ENCODE measurements at regions not wholly inside any gene's neighbourhood (a gene's known extent, or its start where the extent isn't known, plus 50 kb on each side); places are given as distances from the start of the nearest gene placed in this dataset.

GRCh38 chr21:15383588-15383987, 318.8 kb upstream of the NRIP1 start:
- no peaks in the 10 kb centered on the region for H3K27me3 ChIP-seq (replicated peaks in 2 of 5; ENCODE audit: control insufficient read depth in 4 of 5, insufficient read depth in 5 of 5, low read length in 4 of 5)
- no peak for DNase-seq
- peaks cover 0 to 17% (median 10%) of the 10 kb centered on the region in 5 experiments for H3K9me3 ChIP-seq (ENCODE audit: control extremely low read depth in 1 of 5, control insufficient read depth in 4 of 5, insufficient read depth in 2 of 5, low read depth in 1 of 5, low read length in 4 of 5)
- peaks cover 0 to 71% (median 15%) of the 10 kb centered on the region in 4 experiments for H3K36me3 ChIP-seq (ENCODE audit: control insufficient read depth in 4 of 4, insufficient read depth in 4 of 4, low read length in 3 of 4)
- POLR2A ChIA-PET: no interaction called here
- WGBS (ENCODE audit: insufficient coverage): 96% methylated on average over 4 of the region's 4 CpGs
- no peaks in the 10 kb centered on the region for H3K4me1 ChIP-seq (ENCODE audit: control extremely low read depth in 1 of 4, control insufficient read depth in 4 of 4, insufficient read depth in 4 of 4, low read length in 3 of 4)
- CTCF ChIA-PET: no interaction called here
- H3K27ac ChIP-seq (ENCODE audit: insufficient read depth in 1 of 2, low read depth in 1 of 2, low read length in 2 of 2, poor library complexity in 1 of 2, severe bottlenecking in 2 of 2): no peak overlapping the region
- H3K4me3 ChIP-seq (ENCODE audit: control insufficient read depth in 1 of 7, extremely low read depth in 1 of 7, insufficient read depth in 4 of 7, low read depth in 2 of 7, low read length in 6 of 7): no peak overlapping the region

GRCh38 chr21:15390049-15390448, 325.2 kb upstream of the NRIP1 start:
- WGBS (ENCODE audit: insufficient coverage): no CpG with 5 or more reads among the region's 2 CpGs
- Histone ChIP-seq H3K27ac (ENCODE audit: insufficient read depth in 1 of 2, low read depth in 1 of 2, low read length in 2 of 2, poor library complexity in 1 of 2, severe bottlenecking in 2 of 2) (no peak overlapping the region), H3K36me3 (ENCODE audit: control insufficient read depth in 4 of 4, insufficient read depth in 4 of 4, low read length in 3 of 4) (peaks cover 0 to 63% (median 15%) of the 10 kb centered on the region in 4 experiments), H3K9me3 (ENCODE audit: control extremely low read depth in 1 of 5, control insufficient read depth in 4 of 5, insufficient read depth in 2 of 5, low read depth in 1 of 5, low read length in 4 of 5) (peaks cover 0 to 14% (median 7%) of the 10 kb centered on the region in 5 experiments), H3K27me3 (replicated peaks in 2 of 5; ENCODE audit: control insufficient read depth in 4 of 5, insufficient read depth in 5 of 5, low read length in 4 of 5) (no peaks in the 10 kb centered on the region), H3K4me1 (ENCODE audit: control extremely low read depth in 1 of 4, control insufficient read depth in 4 of 4, insufficient read depth in 4 of 4, low read length in 3 of 4) (no peaks in the 10 kb centered on the region), H3K4me3 (ENCODE audit: control insufficient read depth in 1 of 7, extremely low read depth in 1 of 7, insufficient read depth in 4 of 7, low read depth in 2 of 7, low read length in 6 of 7) (no peak overlapping the region)
- CTCF ChIA-PET: interaction anchor here (1.2 kb wide), 1 partner anchor 93 kb away, joined by 3 read pairs; no protein-coding TSS in a partner anchor
- no peak for DNase-seq
- POLR2A ChIA-PET: no interaction called here

- ChIA-PET POLR2A (no interaction called here), CTCF (interaction anchor here (1.1 kb wide), 1 partner anchor 84 kb away, joined by 3 read pairs; no protein-coding TSS in a partner anchor)
- H3K4me3 ChIP-seq (ENCODE audit: control insufficient read depth in 1 of 7, extremely low read depth in 1 of 7, insufficient read depth in 4 of 7, low read depth in 2 of 7, low read length in 6 of 7): no peak overlapping the region
- H3K4me1 ChIP-seq (ENCODE audit: control extremely low read depth in 1 of 4, control insufficient read depth in 4 of 4, insufficient read depth in 4 of 4, low read length in 3 of 4): no peaks in the 10 kb centered on the region
- H3K36me3 ChIP-seq (ENCODE audit: control insufficient read depth in 4 of 4, insufficient read depth in 4 of 4, low read length in 3 of 4): peaks cover 0 to 80% (median 12%) of the 10 kb centered on the region in 4 experiments
- peaks cover 0 to 16% (median 0%) of the 10 kb centered on the region in 5 experiments for H3K9me3 ChIP-seq (ENCODE audit: control extremely low read depth in 1 of 5, control insufficient read depth in 4 of 5, insufficient read depth in 2 of 5, low read depth in 1 of 5, low read length in 4 of 5)
- H3K27ac ChIP-seq (ENCODE audit: insufficient read depth in 1 of 2, low read depth in 1 of 2, low read length in 2 of 2, poor library complexity in 1 of 2, severe bottlenecking in 2 of 2): no peak overlapping the region
- H3K27me3 ChIP-seq (replicated peaks in 2 of 5; ENCODE audit: control insufficient read depth in 4 of 5, insufficient read depth in 5 of 5, low read length in 4 of 5): no peaks in the 10 kb centered on the region
- WGBS (ENCODE audit: insufficient coverage): 100% methylated on average over 2 of the region's 2 CpGs
- DNase-seq: no peak
These were observed 332.5 kb upstream of the NRIP1 start for GRCh38 chr21:15397258-15397657.

GRCh38 chr21:15400905-15401304, 328.9 kb upstream of the USP25 start:
- Histone ChIP-seq H3K27ac (ENCODE audit: insufficient read depth in 1 of 2, low read depth in 1 of 2, low read length in 2 of 2, poor library complexity in 1 of 2, severe bottlenecking in 2 of 2) (no peak overlapping the region), H3K36me3 (ENCODE audit: control insufficient read depth in 4 of 4, insufficient read depth in 4 of 4, low read length in 3 of 4) (peaks cover 0 to 76% (median 16%) of the 10 kb centered on the region in 4 experiments), H3K27me3 (replicated peaks in 2 of 5; ENCODE audit: control insufficient read depth in 4 of 5, insufficient read depth in 5 of 5, low read length in 4 of 5) (no peaks in the 10 kb centered on the region), H3K4me3 (ENCODE audit: control insufficient read depth in 1 of 7, extremely low read depth in 1 of 7, insufficient read depth in 4 of 7, low read depth in 2 of 7, low read length in 6 of 7) (no peak overlapping the region), H3K9me3 (ENCODE audit: control extremely low read depth in 1 of 5, control insufficient read depth in 4 of 5, insufficient read depth in 2 of 5, low read depth in 1 of 5, low read length in 4 of 5) (peaks cover 0 to 20% (median 0%) of the 10 kb centered on the region in 5 experiments), H3K4me1 (ENCODE audit: control extremely low read depth in 1 of 4, control insufficient read depth in 4 of 4, insufficient read depth in 4 of 4, low read length in 3 of 4) (no peaks in the 10 kb centered on the region)
- 100% methylated on average over 1 of the region's 1 CpG for WGBS (ENCODE audit: insufficient coverage)
- no peak for DNase-seq
- ChIA-PET CTCF (no interaction called here), POLR2A (no interaction called here)

GRCh38 chr21:15401331-15401730, 328.5 kb upstream of the USP25 start:
- Histone ChIP-seq H3K36me3 (ENCODE audit: control insufficient read depth in 4 of 4, insufficient read depth in 4 of 4, low read length in 3 of 4) (peaks cover 0 to 74% (median 16%) of the 10 kb centered on the region in 4 experiments), H3K27me3 (replicated peaks in 2 of 5; ENCODE audit: control insufficient read depth in 4 of 5, insufficient read depth in 5 of 5, low read length in 4 of 5) (no peaks in the 10 kb centered on the region), H3K9me3 (ENCODE audit: control extremely low read depth in 1 of 5, control insufficient read depth in 4 of 5, insufficient read depth in 2 of 5, low read depth in 1 of 5, low read length in 4 of 5) (peaks cover 0 to 20% (median 0%) of the 10 kb centered on the region in 5 experiments), H3K27ac (ENCODE audit: insufficient read depth in 1 of 2, low read depth in 1 of 2, low read length in 2 of 2, poor library complexity in 1 of 2, severe bottlenecking in 2 of 2) (no peak overlapping the region), H3K4me3 (ENCODE audit: control insufficient read depth in 1 of 7, extremely low read depth in 1 of 7, insufficient read depth in 4 of 7, low read depth in 2 of 7, low read length in 6 of 7) (no peak overlapping the region), H3K4me1 (ENCODE audit: control extremely low read depth in 1 of 4, control insufficient read depth in 4 of 4, insufficient read depth in 4 of 4, low read length in 3 of 4) (no peaks in the 10 kb centered on the region)
- WGBS (ENCODE audit: insufficient coverage): 100% methylated on average over 4 of the region's 4 CpGs
- DNase-seq: no peak
- ChIA-PET POLR2A (no interaction called here), CTCF (interaction anchor here (1.3 kb wide), 1 partner anchor 277 kb away, joined by 3 read pairs; no protein-coding TSS in a partner anchor)

GRCh38 chr21:15405214-15405613, 324.6 kb upstream of the USP25 start:
- POLR2A ChIA-PET: no interaction called here
- Histone ChIP-seq H3K27me3 (replicated peaks in 2 of 5; ENCODE audit: control insufficient read depth in 4 of 5, insufficient read depth in 5 of 5, low read length in 4 of 5) (no peaks in the 10 kb centered on the region), H3K27ac (ENCODE audit: insufficient read depth in 1 of 2, low read depth in 1 of 2, low read length in 2 of 2, poor library complexity in 1 of 2, severe bottlenecking in 2 of 2) (no peak overlapping the region), H3K4me1 (ENCODE audit: control extremely low read depth in 1 of 4, control insufficient read depth in 4 of 4, insufficient read depth in 4 of 4, low read length in 3 of 4) (peaks cover 0 to 18% (median 2%) of the 10 kb centered on the region in 4 experiments), H3K36me3 (ENCODE audit: control insufficient read depth in 4 of 4, insufficient read depth in 4 of 4, low read length in 3 of 4) (peaks cover 0 to 51% (median 10%) of the 10 kb centered on the region in 4 experiments), H3K9me3 (ENCODE audit: control extremely low read depth in 1 of 5, control insufficient read depth in 4 of 5, insufficient read depth in 2 of 5, low read depth in 1 of 5, low read length in 4 of 5) (peaks cover 0 to 13% (median 0%) of the 10 kb centered on the region in 5 experiments), H3K4me3 (ENCODE audit: control insufficient read depth in 1 of 7, extremely low read depth in 1 of 7, insufficient read depth in 4 of 7, low read depth in 2 of 7, low read length in 6 of 7) (no peak overlapping the region)
- CTCF ChIA-PET: no interaction called here
- DNase-seq: no peak

- Histone ChIP-seq H3K27ac (ENCODE audit: insufficient read depth in 1 of 2, low read depth in 1 of 2, low read length in 2 of 2, poor library complexity in 1 of 2, severe bottlenecking in 2 of 2) (no peak overlapping the region), H3K36me3 (ENCODE audit: control insufficient read depth in 4 of 4, insufficient read depth in 4 of 4, low read length in 3 of 4) (peaks cover 0 to 44% (median 7%) of the 10 kb centered on the region in 4 experiments), H3K9me3 (ENCODE audit: control extremely low read depth in 1 of 5, control insufficient read depth in 4 of 5, insufficient read depth in 2 of 5, low read depth in 1 of 5, low read length in 4 of 5) (peaks cover 0 to 15% (median 3%) of the 10 kb centered on the region in 5 experiments), H3K4me1 (ENCODE audit: control extremely low read depth in 1 of 4, control insufficient read depth in 4 of 4, insufficient read depth in 4 of 4, low read length in 3 of 4) (peaks cover 0 to 18% (median 2%) of the 10 kb centered on the region in 4 experiments), H3K4me3 (ENCODE audit: control insufficient read depth in 1 of 7, extremely low read depth in 1 of 7, insufficient read depth in 4 of 7, low read depth in 2 of 7, low read length in 6 of 7) (no peak overlapping the region), H3K27me3 (replicated peaks in 2 of 5; ENCODE audit: control insufficient read depth in 4 of 5, insufficient read depth in 5 of 5, low read length in 4 of 5) (no peaks in the 10 kb centered on the region)
- DNase-seq: no peak
- ChIA-PET CTCF (no interaction called here), POLR2A (no interaction called here)
- WGBS (ENCODE audit: insufficient coverage): 93% methylated on average over 2 of the region's 4 CpGs
These were observed 323.0 kb upstream of the USP25 start for GRCh38 chr21:15406791-15407190.
